NCI-H1105 treated with DMSO at 0.1 percent for 48 hours (cell line): ENCODE measurements at regions not wholly inside any gene's neighbourhood (a gene's known extent, or its start where the extent isn't known, plus 50 kb on each side); places are given as distances from the start of the nearest gene placed in this dataset.
"Not testable (repeated sequence)": the region's sequence is repeated elsewhere in the genome, so short reads cannot be mapped to it uniquely, and the experiment has no call there.

Experiments used
- DNase-seq: peaks from one replicate; lab custom pipeline; 2025; lab: John Stamatoyannopoulos, UW

DNA sequence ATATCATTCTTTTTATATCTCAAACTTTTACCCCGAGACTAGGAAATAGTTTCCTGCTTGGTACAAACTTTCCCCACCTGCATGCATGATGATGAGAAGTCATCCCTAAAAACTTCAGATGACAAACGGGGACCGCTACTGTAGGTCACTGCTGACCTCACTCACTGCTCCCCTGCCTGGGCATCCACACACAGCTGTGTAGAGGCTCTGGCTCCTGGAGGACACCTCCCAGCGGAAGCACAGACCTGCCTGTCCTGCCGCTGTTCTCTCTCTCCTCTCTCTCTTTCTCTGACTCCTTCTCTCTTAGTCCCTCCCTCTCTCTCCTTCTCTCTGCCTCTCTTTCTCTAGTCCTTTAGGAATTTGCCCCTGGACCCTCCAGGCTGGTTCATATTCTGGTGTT is 202.9 kb upstream of the PITRM1 start:
- no peak for DNase-seq

- no peak for DNase-seq
These were observed 202.3 kb upstream of the PITRM1 start for GRCh38 chr10:3374914-3375313.

- not testable (repeated sequence) for DNase-seq
These were observed 200.9 kb upstream of the PITRM1 start for GRCh38 chr10:3373374-3374027.

DNA sequence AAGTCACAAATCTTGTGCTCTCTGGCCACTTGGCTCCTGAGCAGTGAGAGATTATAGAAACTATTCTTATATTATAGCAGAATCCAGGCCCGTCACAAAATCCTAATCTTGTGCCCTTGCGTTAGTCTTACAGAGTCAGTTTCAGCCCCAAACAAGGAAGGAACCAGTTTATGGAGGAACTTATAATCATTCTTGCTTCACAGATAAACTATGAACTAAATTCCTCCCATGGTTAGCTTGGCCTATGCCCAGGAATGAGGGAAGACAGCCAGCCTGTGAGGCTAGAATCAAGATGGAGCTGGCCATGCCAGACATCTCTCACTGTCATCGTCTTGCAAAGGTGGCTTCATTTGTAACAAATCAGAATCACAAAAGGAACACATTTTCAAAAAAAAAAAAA is 199.7 kb upstream of the PITRM1 start:
- DNase-seq: no peak

GRCh38 chr10:3371624-3372023 is 199.0 kb upstream of the PITRM1 start:
- not testable (repeated sequence) for DNase-seq

DNA sequence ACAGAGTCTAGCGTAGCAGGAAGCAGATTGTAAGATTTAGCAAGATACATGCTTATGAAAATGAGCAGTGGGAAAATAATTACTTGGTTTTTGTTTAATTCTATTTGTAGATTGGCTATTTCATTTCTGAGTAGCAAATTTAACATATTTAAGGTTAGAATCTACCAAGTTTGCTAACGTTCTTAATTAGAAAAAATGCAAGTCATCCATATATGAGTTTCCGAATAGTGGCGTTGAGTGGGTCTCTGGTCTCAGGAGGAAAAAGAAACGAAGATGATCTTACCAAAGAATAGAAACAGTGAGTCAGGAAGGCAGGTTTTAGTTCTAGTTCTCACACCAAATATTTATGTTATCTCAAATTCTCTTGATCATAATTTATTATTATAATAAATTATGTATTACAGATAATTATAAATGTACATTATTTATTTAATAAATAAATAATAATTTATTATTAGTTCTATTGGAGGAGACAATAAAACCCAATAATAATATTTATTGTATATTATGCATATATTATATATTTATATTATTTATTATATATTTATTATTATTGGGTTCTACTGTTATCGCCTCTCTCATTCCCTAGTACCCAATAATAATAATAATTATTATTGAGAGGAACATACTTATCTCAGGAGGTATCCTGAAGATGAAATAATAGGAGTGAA is 194.3 kb upstream of the PITRM1 start:
- no peak for DNase-seq

- DNase-seq: no peak
These were observed 193.5 kb upstream of the PITRM1 start for GRCh38 chr10:3366043-3366442.

GRCh38 chr10:3365630-3366029 is 193.0 kb upstream of the PITRM1 start:
- peak; percentile 25 for DNase-seq

GRCh38 chr10:3364768-3365480 is 192.3 kb upstream of the PITRM1 start:
- no peak for DNase-seq

DNA sequence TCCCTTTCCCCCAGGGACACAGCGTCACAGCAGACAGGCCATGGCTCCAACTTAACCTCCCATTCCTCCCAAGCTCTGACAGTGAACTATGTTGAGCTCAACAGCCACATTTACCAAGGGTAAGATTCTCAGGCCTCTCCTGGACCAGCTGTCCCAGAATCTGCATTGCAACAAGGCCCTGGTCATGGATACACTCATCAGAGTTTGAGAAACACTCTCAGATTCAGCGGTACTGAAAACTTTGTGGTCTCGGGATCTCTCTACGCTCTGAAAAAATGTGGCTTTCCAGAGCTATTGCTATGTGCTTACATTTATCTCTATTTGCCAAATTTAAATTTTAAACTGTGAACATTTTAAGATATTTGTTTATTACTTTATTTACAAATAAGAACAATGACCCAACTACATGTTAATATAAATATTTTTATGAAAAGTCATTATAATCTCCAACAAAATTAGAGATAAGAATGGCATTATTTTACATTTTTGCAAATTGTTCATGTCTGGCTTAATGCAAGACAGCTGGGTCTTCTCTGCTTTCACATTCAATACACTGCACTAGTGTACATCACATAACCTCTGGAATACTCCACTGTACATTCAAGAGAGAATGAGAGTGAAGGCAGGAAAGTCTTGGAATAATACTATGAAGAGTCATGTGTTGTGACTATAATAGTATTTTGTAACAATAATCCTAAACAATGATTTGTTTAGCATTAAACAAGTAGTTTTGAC is 190.9 kb upstream of the PITRM1 start:
- no peak for DNase-seq

DNA sequence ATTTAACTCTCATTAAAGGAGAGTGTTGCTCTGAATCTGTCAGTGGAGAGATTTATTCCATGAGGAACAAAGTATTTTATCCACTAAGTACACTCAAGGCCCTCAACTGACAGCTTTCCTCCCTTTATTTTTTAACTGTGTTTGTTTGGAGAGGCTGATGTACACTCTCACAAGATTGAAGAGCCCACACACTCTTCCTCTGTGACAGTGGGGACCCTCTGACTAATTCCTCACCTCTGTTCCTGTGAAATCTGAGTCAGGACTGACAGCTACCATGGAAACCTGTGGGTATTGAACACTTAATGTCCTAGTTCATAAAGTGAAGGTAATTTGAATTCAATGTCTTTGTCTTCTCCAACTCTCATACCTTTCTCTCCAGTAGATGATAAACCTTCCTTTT is 189.8 kb upstream of the PITRM1 start:
- DNase-seq: no peak

DNA sequence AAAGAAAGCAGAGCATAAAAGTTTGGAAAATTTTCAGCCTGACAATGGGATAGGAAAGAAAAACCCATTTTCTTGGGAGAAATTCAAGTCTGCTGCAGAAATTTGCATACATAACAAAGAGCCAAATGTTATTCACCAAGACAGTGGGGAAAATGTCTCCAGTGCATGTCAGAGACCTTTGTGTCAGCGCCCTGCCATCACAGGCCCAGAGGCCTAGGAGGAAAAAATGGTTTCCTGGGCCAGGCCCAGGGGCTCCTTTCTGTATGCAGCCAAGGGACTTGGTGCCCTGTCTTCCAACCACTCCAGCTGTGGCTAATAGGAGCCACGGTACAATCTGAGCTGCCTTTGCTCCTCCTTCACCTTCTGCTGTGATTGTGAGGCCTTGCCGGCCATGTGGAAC is 189.1 kb upstream of the PITRM1 start:
- DNase-seq: no peak

GRCh38 chr10:3357737-3358136 is 185.2 kb upstream of the PITRM1 start:
- DNase-seq: no peak

DNA sequence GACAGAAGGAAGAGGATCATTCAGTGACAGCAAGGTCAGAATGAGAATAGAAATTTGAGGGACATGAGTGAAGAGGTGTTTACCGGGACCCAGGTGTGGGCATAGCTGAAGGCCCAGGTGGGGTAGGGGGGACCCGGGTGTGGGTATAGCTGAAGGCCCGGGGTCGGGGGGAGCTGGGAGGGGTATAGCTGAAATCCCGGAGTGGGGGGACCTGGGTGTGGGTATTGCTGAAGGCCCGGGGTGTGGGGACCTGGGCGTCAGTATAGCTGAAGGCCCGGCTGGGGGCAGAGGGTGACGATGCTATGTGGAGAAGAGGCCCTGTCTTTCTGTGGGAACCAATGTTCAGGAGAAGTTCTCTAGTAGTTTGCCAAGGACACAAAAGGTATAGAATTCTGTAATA is 183.0 kb upstream of the PITRM1 start:
- DNase-seq: no peak

GRCh38 chr10:3354174-3354900 is 181.8 kb upstream of the PITRM1 start:
- DNase-seq: no peak

DNA sequence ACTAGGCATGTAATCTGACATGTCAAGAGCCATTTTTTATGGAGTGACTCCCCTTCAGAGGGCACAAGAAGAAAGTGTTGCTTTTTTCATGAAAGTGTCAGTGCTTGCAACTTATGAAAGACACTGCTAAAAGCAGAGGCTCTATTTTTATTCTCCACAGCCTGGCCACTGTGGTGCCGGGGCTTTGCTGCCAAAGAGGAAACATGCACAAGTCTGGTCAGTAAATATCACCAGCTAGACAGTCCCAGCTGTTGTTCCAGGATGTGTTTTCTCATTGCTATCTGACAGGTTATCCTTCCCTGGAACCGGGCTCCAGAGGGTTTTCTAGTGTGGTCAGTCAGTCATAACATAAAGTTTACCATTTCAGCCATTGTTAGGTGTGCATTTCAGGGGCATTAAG is 180.7 kb upstream of the PITRM1 start:
- DNase-seq: no peak

DNA sequence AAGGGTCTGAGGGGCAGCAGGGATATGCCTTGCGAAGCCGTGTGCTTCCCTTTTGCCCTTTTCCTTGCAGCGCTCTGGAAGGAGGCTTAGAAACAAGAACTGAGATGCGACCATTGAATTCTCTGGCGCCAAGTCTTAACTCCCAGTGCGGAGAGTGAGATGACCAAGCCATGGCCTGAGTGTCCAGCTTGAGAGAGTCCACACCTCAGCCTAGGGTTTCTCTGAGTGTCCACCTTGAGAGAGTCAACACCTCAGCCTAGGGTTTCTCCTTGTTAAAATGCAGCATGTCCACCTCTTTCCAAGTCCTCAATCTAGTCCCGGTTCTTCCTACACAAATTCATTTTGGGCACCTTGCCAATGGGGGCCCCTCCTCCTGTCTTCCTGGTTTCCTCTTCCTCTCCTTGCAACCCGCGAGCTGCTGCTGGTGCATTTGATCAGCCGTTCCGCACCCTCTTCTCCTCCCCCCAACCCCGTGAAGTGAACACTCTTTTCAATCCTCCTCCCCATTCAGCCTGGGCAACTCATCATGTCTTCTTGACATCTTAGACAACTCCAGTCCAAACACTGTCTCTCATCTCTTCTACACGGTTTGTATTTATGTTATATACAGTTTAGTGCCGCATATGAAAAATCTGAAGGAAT is 178.2 kb upstream of the PITRM1 start:
- no peak for DNase-seq

GRCh38 chr10:3350205-3350604 is 177.6 kb upstream of the PITRM1 start:
- no peak for DNase-seq

GRCh38 chr10:3348564-3348963 is 176.0 kb upstream of the PITRM1 start:
- no peak for DNase-seq

- no peak for DNase-seq
These were observed 175.0 kb upstream of the PITRM1 start for GRCh38 chr10:3347413-3348182.

DNA sequence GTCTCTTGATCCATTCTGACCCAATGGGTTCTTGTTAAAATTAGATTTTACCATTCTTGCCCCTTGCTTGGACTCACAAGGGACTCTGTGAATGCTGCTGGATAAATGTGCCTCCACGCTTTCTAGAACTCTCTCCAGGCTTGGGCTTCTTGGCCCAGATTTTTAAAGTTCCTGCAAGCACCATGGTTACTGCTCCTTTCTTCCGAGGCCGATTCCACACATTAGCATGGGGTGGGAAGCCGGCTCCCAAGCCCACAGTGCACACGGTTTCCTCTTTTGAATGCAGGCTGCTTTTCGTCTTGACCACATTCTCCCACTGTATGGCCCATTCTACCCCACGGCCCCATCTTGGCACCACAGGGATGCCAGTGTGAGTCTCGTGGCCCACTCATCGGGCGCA is 174.3 kb upstream of the PITRM1 start:
- DNase-seq: no peak
